PC-3 (cell line): ENCODE measurements at regions not wholly inside any gene's neighbourhood (a gene's known extent, or its start where the extent isn't known, plus 50 kb on each side); places are given as distances from the start of the nearest gene placed in this dataset.

Source experiments
- ATAC-seq: fragments of 200-7000 bp; cut with Tn5 transposase; 2 replicates; pipeline ENCODE4 v1.9.1; 2020; ENCODE audit warnings: mild to moderate bottlenecking, moderate library complexity
- BruUV-seq: library from RNA; stranded (reverse); fragments of 400-500 nt; replicated peaks from 2 replicates; lab custom pipeline; 2021; lab: Mats Ljungman, UMichigan
- CTCF ChIA-PET: fragments of 300-600 bp; sonication (Branson Sonifier 250); formaldehyde crosslinking; loops from one replicate; lab custom pipeline; 2022; ENCODE audit warnings: antibody characterized with exemption; lab: Charles Lee
- POLR2A ChIA-PET: fragments of 300-600 bp; sonication (Branson Sonifier 250); formaldehyde crosslinking; loops from one replicate; lab custom pipeline; 2022; ENCODE audit warnings: antibody characterized with exemption; ENCODE audit not compliant: unreplicated experiment; lab: Charles Lee
- DNase-seq: peaks from one replicate; pipeline ENCODE4 v3.0.0-alpha.2; 2015
- H2AFZ ChIP-seq: fragments of 300-600 bp; sonication (generic); 2 replicates; pipeline ENCODE4 v1.6.0; 2016; ENCODE audit warnings: antibody characterized with exemption, low read length
- H3F3A ChIP-seq: fragments of 300-600 bp; sonication (generic); one replicate; pipeline ENCODE4 v1.6.0; 2017; ENCODE audit warnings: antibody characterized with exemption, low read length, control low read depth, mild to moderate bottlenecking; ENCODE audit not compliant: unreplicated experiment
- H3K27ac ChIP-seq: fragments of 300-600 bp; sonication (generic); 2 replicates; pipeline ENCODE4 v1.5.1; 2016; ENCODE audit warnings: mild to moderate bottlenecking, low read length
- H3K27me3 ChIP-seq: fragments of 300-600 bp; sonication (generic); 2 replicates; pipeline ENCODE4 v1.6.1; 2016; ENCODE audit warnings: low read length, mixed read lengths
- H3K36me3 ChIP-seq: fragments of 300-600 bp; sonication (generic); 2 replicates; pipeline ENCODE4 v1.6.1; 2016; ENCODE audit warnings: low read depth, mixed run types, low read length, mixed read lengths
- H3K4me1 ChIP-seq: fragments of 300-600 bp; sonication (generic); 2 replicates; pipeline ENCODE4 v1.5.1; 2016; ENCODE audit warnings: low read length; ENCODE audit not compliant: insufficient read depth
- H3K4me2 ChIP-seq: fragments of 300-600 bp; sonication (generic); 2 replicates; pipeline ENCODE4 v1.6.0; 2016; ENCODE audit warnings: low read length
- H3K4me3 ChIP-seq: fragments of 300-600 bp; sonication (generic); 2 replicates; pipeline ENCODE4 v1.5.1; 2016; ENCODE audit warnings: mild to moderate bottlenecking, low read length, mixed read lengths
- H3K79me2 ChIP-seq: fragments of 300-600 bp; sonication (generic); 2 replicates; pipeline ENCODE4 v1.6.1; 2017; ENCODE audit warnings: low read length, mixed read lengths
- H3K9ac ChIP-seq: fragments of 300-600 bp; sonication (generic); 2 replicates; pipeline ENCODE4 v1.6.0; 2016; ENCODE audit warnings: mild to moderate bottlenecking, low read length
- H3K9me2 ChIP-seq: fragments of 300-600 bp; sonication (generic); replicated peaks from 2 replicates; pipeline ENCODE4 v1.6.1; 2016; ENCODE audit warnings: mixed run types, low read length, mixed read lengths
- H3K9me3 ChIP-seq: fragments of 300-600 bp; sonication (generic); 2 replicates; pipeline ENCODE4 v1.6.1; 2016; ENCODE audit warnings: low read length, mixed read lengths
- H4K20me1 ChIP-seq: fragments of 300-600 bp; sonication (generic); 2 replicates; pipeline ENCODE4 v1.6.1; 2016; ENCODE audit warnings: low read length, mixed read lengths
- CTCF ChIP-seq: fragments of 300-600 bp; sonication (generic); conservative IDR thresholded peaks from 2 replicates; pipeline ENCODE4 v1.5.1; 2017; ENCODE audit warnings: antibody characterized with exemption, low read depth, mild to moderate bottlenecking, low read length
- EZH2 ChIP-seq: fragments of 300-600 bp; sonication (generic); IDR thresholded peaks from one replicate; pipeline ENCODE4 v1.6.1; 2017; ENCODE audit warnings: antibody characterized with exemption, mild to moderate bottlenecking, low read length; ENCODE audit not compliant: unreplicated experiment
- EZH2phosphoT487 ChIP-seq: fragments of 300-600 bp; sonication (generic); IDR thresholded peaks from 2 replicates; pipeline ENCODE4 v1.6.1; 2018; ENCODE audit warnings: mild to moderate bottlenecking, antibody characterized with exemption, low read length, borderline replicate concordance
- intact Hi-C: fragments of 100-400 bp; cut with micrococcal nuclease; formaldehyde crosslinking; loops from 2 replicates; pipeline ENCODE4 v1.9.0; 2023

- POLR2A ChIA-PET: no interaction called here
- Histone ChIP-seq H3K27ac (no peak overlapping the region), H3K9me3 (no peaks in the 10 kb centered on the region), H3K79me2 (no peaks in the 10 kb centered on the region), H3K4me3 (no peak overlapping the region), H2AFZ (no peak overlapping the region), H3K4me1 (no peaks in the 10 kb centered on the region), H3K4me2 (no peak overlapping the region), H3K9ac (no peak overlapping the region), H3K9me2 (no peaks in the 10 kb centered on the region), H3F3A (no peaks in the 10 kb centered on the region), H4K20me1 (no peaks in the 10 kb centered on the region), H3K36me3 (no peaks in the 10 kb centered on the region), H3K27me3 (no peaks in the 10 kb centered on the region)
- no peak for TF ChIP-seq CTCF
- TF ChIP-seq EZH2: no peak
- TF ChIP-seq EZH2phosphoT487: no peak
- ATAC-seq (no peak), DNase-seq (no peak)
- CTCF ChIA-PET: no interaction called here
- no TSS peak for BruUV-seq
- intact Hi-C loops: no loop called here
Measured at GRCh38 chr3:164370970-164371369, 707.3 kb downstream of the SI start.

GRCh38 chr3:164365242-164365641 lies 713.1 kb downstream of the SI start:
- Histone ChIP-seq H3K36me3 (no peaks in the 10 kb centered on the region), H3F3A (no peaks in the 10 kb centered on the region), H3K9me2 (no peaks in the 10 kb centered on the region), H3K79me2 (no peaks in the 10 kb centered on the region), H3K27ac (no peak overlapping the region), H3K9me3 (no peaks in the 10 kb centered on the region), H4K20me1 (no peaks in the 10 kb centered on the region), H3K27me3 (no peaks in the 10 kb centered on the region), H2AFZ (no peak overlapping the region), H3K4me2 (no peak overlapping the region), H3K4me1 (no peaks in the 10 kb centered on the region), H3K9ac (no peak overlapping the region), H3K4me3 (no peak overlapping the region)
- intact Hi-C loops: no loop called here
- ChIA-PET POLR2A (no interaction called here), CTCF (no interaction called here)
- no TSS peak for BruUV-seq
- TF ChIP-seq CTCF: no peak
- TF ChIP-seq EZH2: no peak
- TF ChIP-seq EZH2phosphoT487: no peak
- ATAC-seq: no peak
- DNase-seq: no peak

GRCh38 chr3:164364111-164364510 lies 714.2 kb downstream of the SI start:
- ATAC-seq: no peak
- intact Hi-C loops: no loop called here
- Histone ChIP-seq H3K9me3 (no peaks in the 10 kb centered on the region), H3F3A (no peaks in the 10 kb centered on the region), H3K9ac (no peak overlapping the region), H3K27ac (no peak overlapping the region), H3K4me2 (no peak overlapping the region), H4K20me1 (no peaks in the 10 kb centered on the region), H2AFZ (no peak overlapping the region), H3K79me2 (no peaks in the 10 kb centered on the region), H3K4me3 (no peak overlapping the region), H3K9me2 (no peaks in the 10 kb centered on the region), H3K36me3 (no peaks in the 10 kb centered on the region), H3K27me3 (no peaks in the 10 kb centered on the region), H3K4me1 (no peaks in the 10 kb centered on the region)
- POLR2A ChIA-PET: no interaction called here
- CTCF ChIA-PET: no interaction called here
- TF ChIP-seq CTCF: no peak
- no peak for TF ChIP-seq EZH2phosphoT487
- no peak for TF ChIP-seq EZH2
- no peak for DNase-seq
- BruUV-seq: no TSS peak
